ENCODE measurements at regions not wholly inside any gene's neighbourhood (a gene's known extent, or its start where the extent isn't known, plus 50 kb on each side); places are given as distances from the start of the nearest gene placed in this dataset.

GRCh38 chr2:126224776-126225175, 431.2 kb upstream of the GYPC start:
- TF ChIP-seq POLR2AphosphoS5 (IDR thresholded peaks at IDR 0.05; ENCODE audit: low read depth, low read length) (no peak), POLR2A (IDR thresholded peaks at IDR 0.05; ENCODE audit: low read depth, low read length) (no peak), TAF1 (IDR thresholded peaks at IDR 0.05; ENCODE audit: low read depth, low read length) (no peak)
